ENCODE measurements at regions not wholly inside any gene's neighbourhood (a gene's known extent, or its start where the extent isn't known, plus 50 kb on each side); places are given as distances from the start of the nearest gene placed in this dataset.
A peak's percentile ranks its signal among the peaks of the same experiment; 100 is the strongest.
"Not testable (repeated sequence)": the region's sequence is repeated elsewhere in the genome, so short reads cannot be mapped to it uniquely, and the experiment has no call there.

DNA sequence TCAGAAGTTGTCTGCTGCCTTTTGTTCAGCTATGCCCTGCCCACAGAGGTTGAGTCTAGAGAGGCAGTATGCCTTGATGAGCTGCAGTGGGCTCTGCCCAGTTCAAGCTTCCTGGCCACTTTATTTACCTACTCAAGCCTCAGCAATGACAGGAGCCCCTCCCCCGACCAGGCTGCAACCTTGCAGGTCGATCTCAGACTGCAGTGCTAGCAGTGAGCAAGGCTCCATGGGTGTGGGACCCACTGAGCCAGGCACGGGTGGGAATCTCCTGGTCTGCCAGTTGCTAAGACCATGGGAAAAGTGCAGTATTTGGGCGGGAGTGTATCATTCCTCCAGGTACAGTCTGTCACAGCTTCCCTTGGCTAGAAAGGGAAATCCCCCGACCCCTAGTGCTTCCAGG is 1554.8 kb downstream of the PCDH9 start:
- not testable (repeated sequence) for FAIRE-seq; H3K36me3 ChIP-seq (ENCODE audit: control insufficient read depth in 3 of 3, insufficient read depth in 2 of 3, low read depth in 1 of 3, low read length in 3 of 3); H3K4me3 ChIP-seq (ENCODE audit: low read depth in 1 of 3, low read length in 3 of 3); H3K4me1 ChIP-seq (ENCODE audit: control insufficient read depth in 3 of 3, insufficient read depth in 2 of 3, low read depth in 1 of 3, low read length in 2 of 3); H3K27ac ChIP-seq (ENCODE audit: low read depth in 1 of 3, low read length in 2 of 3); DNase-seq; H3K27me3 ChIP-seq (ENCODE audit: control insufficient read depth in 3 of 3, insufficient read depth in 3 of 3, low read length in 3 of 3)
- WGBS, 3 donors, result 58 to 73% (median 59%) methylated on average over 5 of the region's 5 CpGs
- H3K9me3 ChIP-seq (ENCODE audit: control insufficient read depth in 2 of 2, insufficient read depth in 1 of 2, low read depth in 1 of 2, low read length in 1 of 2), result peaks cover 0 to 19% of the 10 kb centered on the region in 2 donors

DNA sequence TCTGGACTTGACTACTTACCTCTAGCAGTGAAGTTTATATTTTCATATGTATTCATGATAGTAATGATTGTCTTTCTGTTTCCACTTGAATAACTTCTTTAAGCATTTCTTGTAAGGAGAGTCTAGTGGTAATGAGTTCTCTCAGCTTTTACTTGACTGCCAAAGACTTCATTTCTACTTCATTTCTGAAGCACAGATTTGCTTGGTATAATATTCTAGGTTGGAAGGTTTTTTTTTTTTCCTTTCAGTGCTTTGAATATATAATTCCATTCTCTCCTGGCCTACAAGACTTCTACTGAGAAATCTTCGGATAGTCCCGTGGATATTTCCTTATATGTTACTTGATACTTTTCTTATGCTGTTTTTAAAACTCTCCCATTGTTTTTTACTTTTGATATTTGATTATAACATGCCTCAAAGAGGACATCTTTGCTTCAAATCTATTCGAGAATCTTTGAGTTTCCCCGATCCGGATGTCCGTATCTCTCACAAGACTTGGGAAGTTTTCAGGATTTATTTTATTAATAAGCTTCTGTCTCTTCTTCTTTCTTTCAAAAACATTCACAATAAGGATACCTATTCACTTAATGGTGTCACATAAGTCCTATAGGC is 1560.0 kb downstream of the PCDH9 start:
- 91 to 93% (median 92%) methylated on average over 6 of the region's 6 CpGs for WGBS, 3 donors

DNA sequence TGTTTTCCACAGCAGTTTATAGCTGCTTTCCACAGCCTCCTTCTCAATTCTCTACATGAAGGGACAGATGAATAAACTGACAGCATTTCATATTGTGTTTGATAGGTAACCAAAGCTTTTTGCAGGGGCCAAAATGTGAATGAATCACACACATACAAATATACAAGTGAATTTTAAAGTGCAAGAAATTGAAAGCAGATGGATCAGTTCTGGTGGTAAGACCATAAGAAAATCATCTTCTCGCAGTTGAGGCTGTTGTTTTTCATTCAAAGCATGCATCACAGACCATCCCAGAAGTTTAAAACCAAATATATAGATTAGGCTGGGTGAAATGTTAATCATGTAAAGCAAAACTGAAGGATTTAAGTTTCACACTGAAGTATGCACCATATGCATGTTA is 1569.4 kb downstream of the PCDH9 start:
- no peaks in the 10 kb centered on the region for H3K36me3 ChIP-seq (ENCODE audit: control insufficient read depth in 3 of 3, insufficient read depth in 2 of 3, low read depth in 1 of 3, low read length in 3 of 3)
- no peaks in the 10 kb centered on the region for H3K27me3 ChIP-seq (ENCODE audit: control insufficient read depth in 3 of 3, insufficient read depth in 3 of 3, low read length in 3 of 3)
- DNase-seq, result no peak
- 71 to 82% (median 74%) methylated on average over 1 of the region's 1 CpG for WGBS, 3 donors
- no peak overlapping the region for H3K27ac ChIP-seq (ENCODE audit: low read depth in 1 of 3, low read length in 2 of 3)
- peaks cover 0 to 4% of the 10 kb centered on the region in 2 donors for H3K9me3 ChIP-seq (ENCODE audit: control insufficient read depth in 2 of 2, insufficient read depth in 1 of 2, low read depth in 1 of 2, low read length in 1 of 2)
- no peak for FAIRE-seq
- H3K4me3 ChIP-seq (ENCODE audit: low read depth in 1 of 3, low read length in 3 of 3), result no peak overlapping the region
- no peaks in the 10 kb centered on the region for H3K4me1 ChIP-seq (ENCODE audit: control insufficient read depth in 3 of 3, insufficient read depth in 2 of 3, low read depth in 1 of 3, low read length in 2 of 3)

More for the DNA sequence above, 1560.0 kb downstream of the PCDH9 start:
- H3K4me1 ChIP-seq (ENCODE audit: control insufficient read depth in 3 of 3, insufficient read depth in 2 of 3, low read depth in 1 of 3, low read length in 2 of 3), result no peaks in the 10 kb centered on the region
- peaks cover 0 to 4% of the 10 kb centered on the region in 2 donors for H3K9me3 ChIP-seq (ENCODE audit: control insufficient read depth in 2 of 2, insufficient read depth in 1 of 2, low read depth in 1 of 2, low read length in 1 of 2)
- FAIRE-seq, result no peak
- H3K36me3 ChIP-seq (ENCODE audit: control insufficient read depth in 3 of 3, insufficient read depth in 2 of 3, low read depth in 1 of 3, low read length in 3 of 3), result no peaks in the 10 kb centered on the region
- no peaks in the 10 kb centered on the region for H3K27me3 ChIP-seq (ENCODE audit: control insufficient read depth in 3 of 3, insufficient read depth in 3 of 3, low read length in 3 of 3)
- H3K27ac ChIP-seq (ENCODE audit: low read depth in 1 of 3, low read length in 2 of 3), result no peak overlapping the region
- DNase-seq, result no peak
- no peak overlapping the region for H3K4me3 ChIP-seq (ENCODE audit: low read depth in 1 of 3, low read length in 3 of 3)

DNA sequence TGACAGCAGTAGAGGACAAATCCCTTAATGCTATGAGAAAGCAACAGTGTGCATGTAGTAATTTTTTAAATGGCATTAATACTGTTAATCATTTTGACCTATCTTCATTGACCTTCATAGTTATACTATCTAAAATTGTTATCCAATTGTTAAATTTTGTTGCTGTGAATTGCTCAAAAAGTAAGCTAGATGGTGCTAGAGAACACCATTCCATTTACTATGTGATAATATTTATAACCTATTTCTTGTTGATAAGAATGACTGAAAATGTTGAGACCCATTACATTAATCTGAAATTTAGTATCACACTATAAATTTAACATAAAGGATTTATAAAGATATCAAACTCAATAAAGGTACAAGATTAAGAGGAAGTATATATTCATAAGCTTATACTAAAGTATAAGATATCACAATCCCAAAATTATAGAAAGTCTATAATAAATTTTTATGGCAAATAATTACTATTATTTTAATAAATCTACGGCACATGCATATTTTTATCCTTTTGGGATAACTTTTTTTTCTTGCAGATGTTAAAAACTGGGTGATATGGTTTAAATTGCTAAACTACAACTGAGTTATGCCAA is 1573.3 kb downstream of the PCDH9 start:
- 40 to 70% (median 66%) methylated on average over 1 of the region's 1 CpG for WGBS, 3 donors
- DNase-seq (no peak), FAIRE-seq (no peak)
- Histone ChIP-seq H3K27ac (ENCODE audit: low read depth in 1 of 3, low read length in 2 of 3) (no peak overlapping the region), H3K4me3 (ENCODE audit: low read depth in 1 of 3, low read length in 3 of 3) (no peak overlapping the region), H3K9me3 (ENCODE audit: control insufficient read depth in 2 of 2, insufficient read depth in 1 of 2, low read depth in 1 of 2, low read length in 1 of 2) (no peaks in the 10 kb centered on the region), H3K36me3 (ENCODE audit: control insufficient read depth in 3 of 3, insufficient read depth in 2 of 3, low read depth in 1 of 3, low read length in 3 of 3) (no peaks in the 10 kb centered on the region), H3K27me3 (ENCODE audit: control insufficient read depth in 3 of 3, insufficient read depth in 3 of 3, low read length in 3 of 3) (no peaks in the 10 kb centered on the region), H3K4me1 (ENCODE audit: control insufficient read depth in 3 of 3, insufficient read depth in 2 of 3, low read depth in 1 of 3, low read length in 2 of 3) (no peaks in the 10 kb centered on the region)

DNA sequence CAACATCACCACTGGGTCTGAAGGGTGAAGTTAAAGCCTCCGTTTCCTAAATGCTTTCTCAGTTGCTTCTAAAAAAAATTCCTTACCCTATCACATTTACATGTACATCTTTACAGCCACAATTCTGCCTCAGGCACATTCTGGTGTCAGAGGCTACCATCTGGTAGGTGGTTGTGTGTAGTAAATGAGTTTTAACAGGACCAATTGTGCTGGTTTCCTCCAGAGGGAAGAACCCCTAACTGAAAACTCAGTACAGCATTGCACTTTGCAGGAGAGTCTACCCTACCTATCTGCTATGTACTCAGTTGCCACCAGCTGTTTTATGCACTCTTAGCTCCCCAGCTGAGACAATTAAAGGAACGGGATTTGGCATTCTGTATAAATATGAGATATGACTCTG is 1576.5 kb downstream of the PCDH9 start:
- no peaks in the 10 kb centered on the region for H3K9me3 ChIP-seq (ENCODE audit: control insufficient read depth in 2 of 2, insufficient read depth in 1 of 2, low read depth in 1 of 2, low read length in 1 of 2)
- FAIRE-seq (no peak), DNase-seq (no peak)
- H3K27me3 ChIP-seq (ENCODE audit: control insufficient read depth in 3 of 3, insufficient read depth in 3 of 3, low read length in 3 of 3), result no peaks in the 10 kb centered on the region
- no peak overlapping the region for H3K27ac ChIP-seq (ENCODE audit: low read depth in 1 of 3, low read length in 2 of 3)
- WGBS, 3 donors, result 50 to 61% (median 53%) methylated on average over 2 of the region's 2 CpGs
- H3K4me1 ChIP-seq (ENCODE audit: control insufficient read depth in 3 of 3, insufficient read depth in 2 of 3, low read depth in 1 of 3, low read length in 2 of 3), result no peaks in the 10 kb centered on the region
- no peak overlapping the region for H3K4me3 ChIP-seq (ENCODE audit: low read depth in 1 of 3, low read length in 3 of 3)
- no peaks in the 10 kb centered on the region for H3K36me3 ChIP-seq (ENCODE audit: control insufficient read depth in 3 of 3, insufficient read depth in 2 of 3, low read depth in 1 of 3, low read length in 3 of 3)

DNA sequence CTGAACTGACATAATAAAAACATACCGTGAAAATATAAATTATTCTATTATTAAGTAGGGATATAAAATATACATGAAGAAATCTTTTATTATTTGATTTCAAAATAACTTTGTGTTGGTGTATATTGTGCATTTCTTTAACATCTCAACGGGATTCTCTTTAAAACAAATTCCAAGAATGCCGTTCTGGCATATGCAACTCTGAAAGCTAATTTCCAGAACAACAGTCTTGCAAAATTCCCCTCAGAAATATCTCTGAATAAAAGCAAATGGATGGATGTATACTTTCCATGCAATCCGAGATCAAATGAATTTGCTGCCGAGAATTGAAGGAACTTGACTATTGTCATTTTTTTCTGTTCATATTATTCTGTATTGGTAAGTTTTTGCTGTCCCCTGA is 1579.8 kb downstream of the PCDH9 start:
- Histone ChIP-seq H3K4me3 (ENCODE audit: low read depth in 1 of 3, low read length in 3 of 3) (no peak overlapping the region), H3K36me3 (ENCODE audit: control insufficient read depth in 3 of 3, insufficient read depth in 2 of 3, low read depth in 1 of 3, low read length in 3 of 3) (no peaks in the 10 kb centered on the region), H3K27me3 (ENCODE audit: control insufficient read depth in 3 of 3, insufficient read depth in 3 of 3, low read length in 3 of 3) (no peaks in the 10 kb centered on the region), H3K27ac (ENCODE audit: low read depth in 1 of 3, low read length in 2 of 3) (no peak overlapping the region), H3K4me1 (ENCODE audit: control insufficient read depth in 3 of 3, insufficient read depth in 2 of 3, low read depth in 1 of 3, low read length in 2 of 3) (no peaks in the 10 kb centered on the region), H3K9me3 (ENCODE audit: control insufficient read depth in 2 of 2, insufficient read depth in 1 of 2, low read depth in 1 of 2, low read length in 1 of 2) (no peaks in the 10 kb centered on the region)
- WGBS, 3 donors, result 62 to 73% (median 64%) methylated on average over 5 of the region's 5 CpGs
- no peak for DNase-seq
- FAIRE-seq, result no peak

DNA sequence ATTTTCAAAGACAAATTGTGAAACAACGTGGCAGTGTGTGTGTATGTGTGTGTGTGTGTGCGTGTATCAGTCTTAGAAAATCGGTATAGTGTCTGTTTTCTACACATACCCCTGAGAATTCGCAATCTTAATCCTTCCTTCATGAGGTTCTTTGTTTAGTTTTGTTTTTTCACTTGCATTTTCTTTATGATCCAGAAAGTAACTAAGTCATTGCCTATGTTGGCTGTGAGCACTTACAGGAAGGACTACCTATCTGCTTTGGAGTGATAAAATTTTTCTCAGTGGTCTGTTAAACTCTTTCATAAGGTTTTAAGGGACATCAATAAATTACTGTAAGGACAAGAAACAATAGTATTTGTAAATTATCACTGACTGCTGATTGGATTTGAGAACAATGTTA is 1587.1 kb downstream of the PCDH9 start:
- Histone ChIP-seq H3K27me3 (ENCODE audit: control insufficient read depth in 3 of 3, insufficient read depth in 3 of 3, low read length in 3 of 3) (no peaks in the 10 kb centered on the region), H3K9me3 (ENCODE audit: control insufficient read depth in 2 of 2, insufficient read depth in 1 of 2, low read depth in 1 of 2, low read length in 1 of 2) (no peaks in the 10 kb centered on the region), H3K36me3 (ENCODE audit: control insufficient read depth in 3 of 3, insufficient read depth in 2 of 3, low read depth in 1 of 3, low read length in 3 of 3) (no peaks in the 10 kb centered on the region), H3K4me1 (ENCODE audit: control insufficient read depth in 3 of 3, insufficient read depth in 2 of 3, low read depth in 1 of 3, low read length in 2 of 3) (no peaks in the 10 kb centered on the region), H3K4me3 (ENCODE audit: low read depth in 1 of 3, low read length in 3 of 3) (no peak overlapping the region), H3K27ac (ENCODE audit: low read depth in 1 of 3, low read length in 2 of 3) (no peak overlapping the region)
- WGBS, 3 donors, result 63 to 67% (median 65%) methylated on average over 4 of the region's 4 CpGs
- DNase-seq (no peak), FAIRE-seq (no peak)

DNA sequence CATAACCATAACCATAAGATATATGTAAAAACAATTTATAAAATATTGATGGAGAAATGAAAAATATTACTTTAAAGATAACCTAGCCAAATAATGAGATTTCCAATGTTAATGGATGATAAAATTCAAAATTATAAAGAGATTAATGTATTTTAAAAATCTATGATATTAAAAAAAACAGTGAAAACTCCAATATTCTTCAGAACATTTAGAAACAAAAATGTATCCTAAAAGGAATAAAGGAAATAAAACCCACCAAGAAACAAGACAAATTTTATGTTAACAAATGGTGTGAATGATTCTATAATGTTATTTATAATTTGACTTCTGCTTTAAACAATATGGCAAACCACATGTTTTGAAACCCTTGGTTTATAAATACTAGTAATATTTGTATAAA is 1587.8 kb downstream of the PCDH9 start:
- H3K27me3 ChIP-seq (ENCODE audit: control insufficient read depth in 3 of 3, insufficient read depth in 3 of 3, low read length in 3 of 3), result no peaks in the 10 kb centered on the region
- no peaks in the 10 kb centered on the region for H3K9me3 ChIP-seq (ENCODE audit: control insufficient read depth in 2 of 2, insufficient read depth in 1 of 2, low read depth in 1 of 2, low read length in 1 of 2)
- H3K4me1 ChIP-seq (ENCODE audit: control insufficient read depth in 3 of 3, insufficient read depth in 2 of 3, low read depth in 1 of 3, low read length in 2 of 3), result no peaks in the 10 kb centered on the region
- peak; percentile 15 for FAIRE-seq
- H3K27ac ChIP-seq (ENCODE audit: low read depth in 1 of 3, low read length in 2 of 3), result no peak overlapping the region
- H3K4me3 ChIP-seq (ENCODE audit: low read depth in 1 of 3, low read length in 3 of 3), result no peak overlapping the region
- H3K36me3 ChIP-seq (ENCODE audit: control insufficient read depth in 3 of 3, insufficient read depth in 2 of 3, low read depth in 1 of 3, low read length in 3 of 3), result no peaks in the 10 kb centered on the region
- no peak for DNase-seq

DNA sequence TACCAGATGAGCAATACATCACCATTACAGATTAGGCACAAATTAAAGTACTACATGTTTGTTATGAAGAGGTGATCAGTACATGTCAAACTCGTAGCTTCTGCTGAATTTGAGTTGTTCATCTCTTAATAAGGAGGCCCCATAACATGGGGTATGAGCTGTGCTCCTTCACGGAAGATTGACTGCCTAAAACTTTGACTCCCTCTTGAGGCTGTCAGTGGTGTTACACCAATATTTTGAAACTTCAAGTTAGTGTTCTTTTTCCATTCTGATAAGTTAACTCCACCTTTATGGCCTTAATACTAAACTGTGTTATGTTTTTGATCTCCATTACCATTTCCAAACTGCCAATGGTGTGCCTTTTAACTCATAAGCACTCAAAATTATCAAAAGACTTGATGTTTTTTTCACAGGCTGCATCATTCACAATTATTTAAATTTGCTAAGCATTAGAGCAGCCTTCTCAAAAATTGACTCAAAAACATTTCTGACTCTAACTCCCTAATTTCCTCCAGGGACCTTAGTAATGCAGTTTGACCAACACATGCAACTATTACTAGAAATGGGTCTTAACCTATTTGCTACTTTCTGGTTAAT is 1591.5 kb downstream of the PCDH9 start:
- Histone ChIP-seq H3K36me3 (ENCODE audit: control insufficient read depth in 3 of 3, insufficient read depth in 2 of 3, low read depth in 1 of 3, low read length in 3 of 3) (no peaks in the 10 kb centered on the region), H3K4me1 (ENCODE audit: control insufficient read depth in 3 of 3, insufficient read depth in 2 of 3, low read depth in 1 of 3, low read length in 2 of 3) (no peaks in the 10 kb centered on the region), H3K4me3 (ENCODE audit: low read depth in 1 of 3, low read length in 3 of 3) (no peak overlapping the region), H3K27me3 (ENCODE audit: control insufficient read depth in 3 of 3, insufficient read depth in 3 of 3, low read length in 3 of 3) (no peaks in the 10 kb centered on the region), H3K27ac (ENCODE audit: low read depth in 1 of 3, low read length in 2 of 3) (no peak overlapping the region), H3K9me3 (ENCODE audit: control insufficient read depth in 2 of 2, insufficient read depth in 1 of 2, low read depth in 1 of 2, low read length in 1 of 2) (no peaks in the 10 kb centered on the region)
- DNase-seq, result peak; percentile 1 to 5
- no peak for FAIRE-seq
- WGBS, 3 donors, result 4 to 27% (median 5%) methylated on average over 2 of the region's 2 CpGs
